Activated B cell treated with CpG ODN at 0.5 μM for 24 hours (primary cell): ENCODE measurements at regions not wholly inside any gene's neighbourhood (a gene's known extent, or its start where the extent isn't known, plus 50 kb on each side); places are given as distances from the start of the nearest gene placed in this dataset.

Experiments used
- ATAC-seq: fragments of 200-7000 bp; cut with Tn5 transposase; one replicate; pipeline ENCODE4 v1.10.0; 2021; ENCODE audit warnings: low read depth, mild to moderate bottlenecking, moderate library complexity
- CTCF ChIA-PET: fragments of 350-600 bp; sonication (Branson Sonifier 250); formaldehyde crosslinking; loops from one replicate; lab custom pipeline; 2021; ENCODE audit warnings: antibody characterized with exemption; lab: Charles Lee
- POLR2A ChIA-PET: fragments of 350-600 bp; sonication (Branson Sonifier 250); formaldehyde crosslinking; loops from one replicate; lab custom pipeline; 2021; ENCODE audit warnings: antibody characterized with exemption; lab: Charles Lee
- DNase-seq: peaks from one replicate; pipeline ENCODE4 v3.0.0; 2022
- H3K27ac Mint-ChIP-seq: one replicate; pipeline ENCODE4 v1.8.0; 2020; ENCODE audit warnings: mixed read lengths
- H3K27me3 Mint-ChIP-seq: one replicate; pipeline ENCODE4 v1.8.0; 2021; ENCODE audit warnings: mixed read lengths
- H3K36me3 Mint-ChIP-seq: one replicate; pipeline ENCODE4 v1.8.0; 2021; ENCODE audit warnings: low read depth, mixed read lengths
- H3K4me1 Mint-ChIP-seq: one replicate; pipeline ENCODE4 v1.8.0; 2021; ENCODE audit warnings: mixed read lengths
- H3K4me3 Mint-ChIP-seq: one replicate; pipeline ENCODE4 v1.8.0; 2020; ENCODE audit warnings: mild to moderate bottlenecking, mixed read lengths
- H3K9me3 Mint-ChIP-seq: one replicate; pipeline ENCODE4 v1.8.0; 2020; ENCODE audit warnings: mixed read lengths
- intact Hi-C: fragments of 100-400 bp; cut with micrococcal nuclease; formaldehyde crosslinking; loops from one replicate; pipeline ENCODE4 v1.15.1; 2024
- TF ChIP-seq, protein P1 (sequence below): fragments of 200-600 bp; IDR thresholded peaks from one replicate; pipeline ENCODE4 v1.8.0; 2022; ENCODE audit warnings: antibody characterized with exemption, mild to moderate bottlenecking

DNA sequence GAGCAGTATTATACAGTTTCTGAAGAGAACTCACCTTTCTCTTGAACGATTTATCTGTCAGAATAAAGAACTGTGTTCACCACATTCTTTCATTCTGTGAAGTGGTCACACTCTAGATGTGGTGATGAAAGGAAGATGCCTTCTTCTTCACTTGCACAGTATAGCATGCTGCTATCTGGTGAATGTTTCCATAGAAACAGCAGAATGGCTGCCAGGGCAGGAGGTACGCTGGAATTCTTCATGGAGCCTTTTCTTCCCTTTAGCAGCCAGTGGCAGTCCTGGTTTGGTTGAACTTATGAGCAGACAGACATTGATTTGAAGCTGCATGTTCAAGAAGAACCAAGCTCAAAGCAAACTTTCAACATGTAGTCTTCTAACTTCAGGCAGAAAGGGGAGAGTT, 1157.9 kb upstream of the LRRTM1 start:
- Mint-ChIP-seq H3K36me3 (no peaks in the 10 kb centered on the region), H3K27me3 (no peaks in the 10 kb centered on the region), H3K9me3 (peaks cover 17% of the 10 kb centered on the region), H3K4me1 (no peaks in the 10 kb centered on the region), H3K4me3 (no peak overlapping the region), H3K27ac (no peak overlapping the region)
- ChIA-PET CTCF (no interaction called here), POLR2A (no interaction called here)
- intact Hi-C loops: no loop called here
- TF ChIP-seq, protein P1, sequence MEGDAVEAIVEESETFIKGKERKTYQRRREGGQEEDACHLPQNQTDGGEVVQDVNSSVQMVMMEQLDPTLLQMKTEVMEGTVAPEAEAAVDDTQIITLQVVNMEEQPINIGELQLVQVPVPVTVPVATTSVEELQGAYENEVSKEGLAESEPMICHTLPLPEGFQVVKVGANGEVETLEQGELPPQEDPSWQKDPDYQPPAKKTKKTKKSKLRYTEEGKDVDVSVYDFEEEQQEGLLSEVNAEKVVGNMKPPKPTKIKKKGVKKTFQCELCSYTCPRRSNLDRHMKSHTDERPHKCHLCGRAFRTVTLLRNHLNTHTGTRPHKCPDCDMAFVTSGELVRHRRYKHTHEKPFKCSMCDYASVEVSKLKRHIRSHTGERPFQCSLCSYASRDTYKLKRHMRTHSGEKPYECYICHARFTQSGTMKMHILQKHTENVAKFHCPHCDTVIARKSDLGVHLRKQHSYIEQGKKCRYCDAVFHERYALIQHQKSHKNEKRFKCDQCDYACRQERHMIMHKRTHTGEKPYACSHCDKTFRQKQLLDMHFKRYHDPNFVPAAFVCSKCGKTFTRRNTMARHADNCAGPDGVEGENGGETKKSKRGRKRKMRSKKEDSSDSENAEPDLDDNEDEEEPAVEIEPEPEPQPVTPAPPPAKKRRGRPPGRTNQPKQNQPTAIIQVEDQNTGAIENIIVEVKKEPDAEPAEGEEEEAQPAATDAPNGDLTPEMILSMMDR: no peak
- ATAC-seq: no peak
- no peak for DNase-seq

GRCh38 chr2:81445176-81445575, 1140.6 kb upstream of the LRRTM1 start:
- no peaks in the 10 kb centered on the region for H3K36me3 Mint-ChIP-seq
- H3K27me3 Mint-ChIP-seq: no peaks in the 10 kb centered on the region
- no peak overlapping the region for H3K4me3 Mint-ChIP-seq
- no peak for DNase-seq
- no peaks in the 10 kb centered on the region for H3K4me1 Mint-ChIP-seq
- CTCF ChIA-PET: no interaction called here
- H3K9me3 Mint-ChIP-seq: peaks cover 5% of the 10 kb centered on the region
- POLR2A ChIA-PET: no interaction called here
- TF ChIP-seq, protein P1: no peak
- no peak overlapping the region for H3K27ac Mint-ChIP-seq
- intact Hi-C loops: no loop called here
- no peak for ATAC-seq

DNA sequence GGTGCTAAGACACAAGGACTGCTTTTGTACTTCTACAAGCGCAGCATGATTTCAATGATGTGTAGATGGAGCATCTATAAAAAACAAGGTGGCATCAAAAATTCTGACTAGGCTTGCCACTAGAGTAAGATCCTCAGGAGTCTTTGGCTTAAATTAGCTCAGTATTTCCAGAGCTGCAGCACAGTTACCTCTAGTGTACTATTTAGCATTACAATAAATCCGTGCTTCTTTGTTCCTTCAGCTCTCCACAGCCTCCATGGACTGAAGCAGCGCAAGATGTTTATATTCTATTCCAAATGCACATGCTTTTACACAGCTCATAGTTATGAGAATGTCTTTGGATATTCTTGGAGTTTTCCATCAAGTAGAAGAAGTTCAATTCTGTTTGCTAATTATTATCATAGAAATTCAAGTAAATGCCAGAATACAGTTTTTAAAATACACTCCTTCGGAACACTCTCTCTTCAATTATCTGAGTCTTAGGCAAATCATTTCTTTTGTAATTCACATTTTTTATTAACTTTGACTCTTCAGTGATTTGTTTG, 1133.0 kb upstream of the LRRTM1 start:
- TF ChIP-seq, protein P1: no peak
- Mint-ChIP-seq H3K9me3 (peaks cover 15% of the 10 kb centered on the region), H3K4me1 (no peaks in the 10 kb centered on the region), H3K27me3 (no peaks in the 10 kb centered on the region), H3K36me3 (no peaks in the 10 kb centered on the region), H3K4me3 (no peak overlapping the region), H3K27ac (no peak overlapping the region)
- intact Hi-C loops: no loop called here
- ChIA-PET POLR2A (no interaction called here), CTCF (no interaction called here)
- ATAC-seq (no peak), DNase-seq (no peak)

DNA sequence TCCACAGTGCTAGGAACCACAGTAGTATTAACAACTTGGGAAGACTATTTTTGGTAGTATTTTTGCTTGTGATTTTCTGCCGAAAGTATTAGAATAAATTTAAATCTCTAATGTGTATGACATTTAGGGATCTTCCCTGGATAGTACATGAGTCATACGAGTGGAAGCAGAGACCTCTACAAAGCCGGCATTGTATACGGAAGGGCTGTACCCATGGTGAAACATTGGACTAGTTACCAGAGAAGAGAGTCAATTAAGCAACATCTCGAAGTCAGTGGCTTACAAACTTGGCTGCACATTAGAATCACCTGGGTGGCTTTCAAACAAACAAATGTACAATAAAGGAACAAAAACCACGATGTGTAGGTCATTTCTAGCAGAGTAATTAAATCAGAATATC, 1131.7 kb upstream of the LRRTM1 start:
- H3K4me3 Mint-ChIP-seq: no peak overlapping the region
- CTCF ChIA-PET: no interaction called here

GRCh38 chr2:81412681-81413080, 1108.1 kb upstream of the LRRTM1 start:
- intact Hi-C loops: no loop called here
- no peaks in the 10 kb centered on the region for H3K4me1 Mint-ChIP-seq
- H3K9me3 Mint-ChIP-seq: no peaks in the 10 kb centered on the region
- TF ChIP-seq, protein P1: no peak
- no peaks in the 10 kb centered on the region for H3K27me3 Mint-ChIP-seq
- H3K27ac Mint-ChIP-seq: no peak overlapping the region
- DNase-seq (no peak), ATAC-seq (no peak)
- no peak overlapping the region for H3K4me3 Mint-ChIP-seq
- no peaks in the 10 kb centered on the region for H3K36me3 Mint-ChIP-seq
- POLR2A ChIA-PET: no interaction called here
- CTCF ChIA-PET: no interaction called here

More for the DNA sequence above, 1131.7 kb upstream of the LRRTM1 start:
- Mint-ChIP-seq H3K36me3 (no peaks in the 10 kb centered on the region), H3K27ac (no peak overlapping the region), H3K4me1 (no peaks in the 10 kb centered on the region), H3K9me3 (peaks cover 11% of the 10 kb centered on the region), H3K27me3 (no peaks in the 10 kb centered on the region)
- POLR2A ChIA-PET: no interaction called here
- DNase-seq (no peak), ATAC-seq (no peak)
- TF ChIP-seq, protein P1: no peak
- intact Hi-C loops: no loop called here
